Glutamatergic neuron (in vitro differentiated cells): ENCODE measurements at regions not wholly inside any gene's neighbourhood (a gene's known extent, or its start where the extent isn't known, plus 50 kb on each side); places are given as distances from the start of the nearest gene placed in this dataset.

Experiments
- DNase-seq: peaks from one replicate; pipeline ENCODE4 v3.0.0; 2022
- H3K27ac Mint-ChIP-seq: one replicate; pipeline ENCODE4 v1.8.0; 2020; ENCODE audit warnings: mild to moderate bottlenecking, mixed read lengths, inconsistent platforms; ENCODE audit not compliant: unreplicated experiment
- H3K27me3 Mint-ChIP-seq: one replicate; pipeline ENCODE4 v1.8.0; 2020; ENCODE audit warnings: mild to moderate bottlenecking, moderate library complexity, mixed read lengths, inconsistent platforms; ENCODE audit not compliant: unreplicated experiment
- H3K36me3 Mint-ChIP-seq: one replicate; pipeline ENCODE4 v1.8.0; 2020; ENCODE audit warnings: mild to moderate bottlenecking, mixed read lengths, inconsistent platforms; ENCODE audit not compliant: unreplicated experiment
- H3K4me1 Mint-ChIP-seq: one replicate; pipeline ENCODE4 v1.8.0; 2020; ENCODE audit warnings: mild to moderate bottlenecking, low read depth, mixed read lengths, inconsistent platforms; ENCODE audit not compliant: unreplicated experiment
- H3K4me3 Mint-ChIP-seq: one replicate; pipeline ENCODE4 v1.8.0; 2020; ENCODE audit warnings: mild to moderate bottlenecking, mixed read lengths, inconsistent platforms; ENCODE audit not compliant: unreplicated experiment
- H3K9me3 Mint-ChIP-seq: one replicate; pipeline ENCODE4 v1.8.0; 2020; ENCODE audit warnings: mild to moderate bottlenecking, moderate library complexity, mixed read lengths, inconsistent platforms; ENCODE audit not compliant: unreplicated experiment
- TF ChIP-seq, protein P1 (sequence below): fragments of 200-600 bp; sonication (generic); IDR thresholded peaks from one replicate; pipeline ENCODE4 v1.5.0; 2021; ENCODE audit not compliant: partially characterized antibody, unreplicated experiment

DNA sequence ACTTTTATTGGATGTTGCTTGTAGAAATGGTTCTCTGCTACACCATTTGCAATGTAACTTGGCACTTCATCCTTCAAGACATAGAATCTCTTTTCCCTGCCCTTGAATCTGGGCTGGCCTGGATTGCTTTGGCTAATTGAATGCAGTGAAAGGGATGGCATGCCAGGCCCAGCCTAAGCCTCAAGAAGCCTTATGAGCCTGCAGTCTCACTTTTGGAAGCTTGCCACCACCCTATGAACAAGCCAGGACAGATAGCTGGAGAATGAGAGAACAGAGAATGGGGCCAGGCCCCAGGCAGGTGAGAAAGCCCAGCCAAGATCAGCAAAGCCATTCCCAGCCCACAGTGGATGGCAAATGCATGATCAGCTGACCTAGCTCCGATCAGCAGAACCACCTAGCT is 117.0 kb upstream of the ADRA1D start:
- Mint-ChIP-seq H3K27ac (no peak overlapping the region), H3K27me3 (peaks cover 6% of the 10 kb centered on the region), H3K36me3 (no peaks in the 10 kb centered on the region), H3K9me3 (peaks cover 2% of the 10 kb centered on the region), H3K4me1 (no peaks in the 10 kb centered on the region), H3K4me3 (no peak overlapping the region)
- no peak for DNase-seq
- TF ChIP-seq, protein P1, sequence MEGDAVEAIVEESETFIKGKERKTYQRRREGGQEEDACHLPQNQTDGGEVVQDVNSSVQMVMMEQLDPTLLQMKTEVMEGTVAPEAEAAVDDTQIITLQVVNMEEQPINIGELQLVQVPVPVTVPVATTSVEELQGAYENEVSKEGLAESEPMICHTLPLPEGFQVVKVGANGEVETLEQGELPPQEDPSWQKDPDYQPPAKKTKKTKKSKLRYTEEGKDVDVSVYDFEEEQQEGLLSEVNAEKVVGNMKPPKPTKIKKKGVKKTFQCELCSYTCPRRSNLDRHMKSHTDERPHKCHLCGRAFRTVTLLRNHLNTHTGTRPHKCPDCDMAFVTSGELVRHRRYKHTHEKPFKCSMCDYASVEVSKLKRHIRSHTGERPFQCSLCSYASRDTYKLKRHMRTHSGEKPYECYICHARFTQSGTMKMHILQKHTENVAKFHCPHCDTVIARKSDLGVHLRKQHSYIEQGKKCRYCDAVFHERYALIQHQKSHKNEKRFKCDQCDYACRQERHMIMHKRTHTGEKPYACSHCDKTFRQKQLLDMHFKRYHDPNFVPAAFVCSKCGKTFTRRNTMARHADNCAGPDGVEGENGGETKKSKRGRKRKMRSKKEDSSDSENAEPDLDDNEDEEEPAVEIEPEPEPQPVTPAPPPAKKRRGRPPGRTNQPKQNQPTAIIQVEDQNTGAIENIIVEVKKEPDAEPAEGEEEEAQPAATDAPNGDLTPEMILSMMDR, result no peak

DNA sequence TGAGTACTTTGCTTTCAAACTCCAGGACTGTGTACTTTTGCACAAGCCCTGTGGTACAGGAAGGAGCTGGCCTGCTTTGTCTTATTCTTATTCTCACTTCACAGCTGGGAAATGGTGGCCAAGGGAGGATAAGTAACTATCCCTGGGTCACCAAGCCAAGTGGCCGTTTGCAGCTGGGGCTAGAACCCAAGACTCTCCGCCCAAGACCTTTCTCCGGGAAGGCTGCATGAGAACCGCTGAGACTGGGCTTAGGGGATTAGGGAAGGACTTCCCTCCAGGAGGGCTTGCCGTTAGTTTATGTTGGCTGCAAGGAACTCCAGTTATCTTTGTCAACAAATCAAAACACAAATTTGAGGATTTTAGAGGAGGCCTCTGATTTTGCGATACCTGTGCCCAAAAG is 109.5 kb upstream of the ADRA1D start:
- peaks cover 2% of the 10 kb centered on the region for H3K9me3 Mint-ChIP-seq
- H3K27ac Mint-ChIP-seq, result no peak overlapping the region
- H3K4me1 Mint-ChIP-seq, result no peaks in the 10 kb centered on the region
- peaks cover 3% of the 10 kb centered on the region for H3K27me3 Mint-ChIP-seq
- TF ChIP-seq, protein P1, result no peak
- H3K4me3 Mint-ChIP-seq, result no peak overlapping the region
- H3K36me3 Mint-ChIP-seq, result no peaks in the 10 kb centered on the region
- no peak for DNase-seq

DNA sequence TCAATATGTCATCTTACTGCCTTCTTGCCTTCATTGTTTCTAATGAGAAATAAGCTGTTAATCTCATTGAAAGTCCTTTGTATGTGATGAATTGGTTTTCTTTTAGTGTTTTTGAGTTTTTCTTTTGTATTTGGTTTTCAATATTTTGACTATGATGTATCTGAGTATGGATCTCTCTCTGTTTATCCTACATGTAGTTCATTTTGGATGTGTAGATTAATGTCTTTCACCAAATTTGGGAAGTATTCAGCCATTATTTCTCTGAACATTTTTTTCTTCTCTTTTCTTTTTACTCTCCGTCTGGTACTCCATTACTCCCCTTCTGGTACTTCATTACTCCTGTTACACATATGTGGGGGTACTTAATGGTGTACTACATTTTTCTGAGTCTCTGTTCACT is 103.3 kb upstream of the ADRA1D start:
- Mint-ChIP-seq H3K9me3 (no peaks in the 10 kb centered on the region), H3K27me3 (no peaks in the 10 kb centered on the region), H3K27ac (no peak overlapping the region), H3K4me3 (no peak overlapping the region), H3K4me1 (no peaks in the 10 kb centered on the region), H3K36me3 (no peaks in the 10 kb centered on the region)
- TF ChIP-seq, protein P1, result no peak
- DNase-seq, result no peak

DNA sequence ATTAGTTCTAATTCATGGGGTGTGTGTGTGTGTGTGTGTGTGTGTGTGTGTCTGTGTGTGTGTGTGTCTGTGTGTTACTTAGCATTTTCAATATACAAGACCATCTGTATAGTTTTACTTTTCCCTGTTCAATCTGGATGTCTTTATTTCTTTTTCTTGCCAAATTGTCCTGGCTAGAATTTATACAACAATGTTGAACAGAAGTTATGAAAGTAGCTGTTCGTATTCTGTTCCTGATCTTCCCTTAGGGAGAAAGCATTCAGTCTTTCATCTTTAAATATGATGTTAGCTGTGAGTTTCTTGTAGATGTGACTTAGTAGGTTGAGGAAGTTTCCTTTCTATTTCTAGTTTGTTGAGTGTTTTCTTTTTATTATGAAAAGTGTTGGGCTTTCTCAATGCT is 101.0 kb upstream of the ADRA1D start:
- TF ChIP-seq, protein P1, result no peak
- H3K36me3 Mint-ChIP-seq, result no peaks in the 10 kb centered on the region
- DNase-seq, result no peak
- H3K27ac Mint-ChIP-seq, result no peak overlapping the region
- no peaks in the 10 kb centered on the region for H3K4me1 Mint-ChIP-seq
- no peak overlapping the region for H3K4me3 Mint-ChIP-seq
- no peaks in the 10 kb centered on the region for H3K9me3 Mint-ChIP-seq
- H3K27me3 Mint-ChIP-seq, result no peaks in the 10 kb centered on the region

DNA sequence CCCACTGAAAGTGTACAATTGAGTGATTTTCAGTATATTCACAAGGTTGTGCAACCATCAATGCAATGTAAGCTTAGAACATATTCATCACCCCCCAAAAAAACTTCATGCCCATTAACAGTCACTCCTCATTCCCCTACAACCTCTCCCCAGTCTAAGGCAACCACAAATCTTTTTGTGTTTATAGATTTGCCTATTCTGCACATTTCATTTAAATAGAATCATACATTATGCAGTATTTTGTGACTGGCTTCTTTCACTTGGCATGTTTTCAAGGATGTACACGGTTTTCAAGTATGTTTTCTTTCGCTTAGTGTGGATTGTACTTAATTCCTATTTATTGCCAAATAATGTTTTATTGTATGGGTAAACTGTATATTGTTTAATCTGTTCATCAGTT is 95.6 kb upstream of the ADRA1D start:
- TF ChIP-seq, protein P1, result no peak
- H3K27ac Mint-ChIP-seq, result no peak overlapping the region
- no peak for DNase-seq
- H3K4me3 Mint-ChIP-seq, result no peak overlapping the region
- H3K36me3 Mint-ChIP-seq, result no peaks in the 10 kb centered on the region
- peaks cover 1% of the 10 kb centered on the region for H3K9me3 Mint-ChIP-seq
- H3K4me1 Mint-ChIP-seq, result no peaks in the 10 kb centered on the region
- no peaks in the 10 kb centered on the region for H3K27me3 Mint-ChIP-seq
